A549 (cell line): ENCODE measurements at regions not wholly inside any gene's neighbourhood (a gene's known extent, or its start where the extent isn't known, plus 50 kb on each side); places are given as distances from the start of the nearest gene placed in this dataset.

Experiments used
- ATAC-seq, 2 experiments: fragments of 200-7000 bp in 1 of 2; fragments of >200 bp in 1 of 2; cut with Nextera tagmentation in 1 of 2; cut with Tn5 transposase in 1 of 2; 3 replicates each; pipeline versions ENCODE4 v1.8.0 to v1.9.1; 2018 to 2020; ENCODE audit warnings: mild to moderate bottlenecking in 1 of 2, moderate library complexity in 1 of 2
- CTCF ChIA-PET: fragments of 300-600 bp; sonication (Branson Sonifier 250); formaldehyde crosslinking; extraction: SDS; loops from one replicate; lab custom pipeline; 2021; ENCODE audit warnings: antibody characterized with exemption, inconsistent platforms; lab: Yijun Ruan, JAX
- POLR2A ChIA-PET: fragments of 350-600 bp; formaldehyde crosslinking; extraction: SDS; loops from one replicate; lab custom pipeline; 2021; ENCODE audit warnings: antibody characterized with exemption, inconsistent platforms; lab: Yijun Ruan, JAX
- DNase-seq, 2 experiments: peaks; one replicate each; pipeline versions ENCODE4 v3.0.0 to v3.0.0-alpha.2; 2011 to 2016; ENCODE audit warnings: low read depth in 1 of 2, low spot score in 1 of 2
- FAIRE-seq: peaks from 2 replicates; lab custom pipeline; 2011; peaks lifted over from hg19 to GRCh38; lab: Jason Lieb, UNC
- H3K27ac ChIP-seq, 2 experiments: fragments of >200 bp; sonication (Bioruptor Twin); formaldehyde crosslinking; 3 replicates each; pipeline ENCODE4 v1.5.1; 2016 to 2017
- H3K4me1 ChIP-seq: fragments of >200 bp; sonication (Bioruptor Twin); formaldehyde crosslinking; 3 replicates; pipeline ENCODE4 v1.6.1; 2016
- H3K4me2 ChIP-seq: fragments of >200 bp; sonication (Bioruptor Twin); formaldehyde crosslinking; 3 replicates; pipeline ENCODE4 v1.6.1; 2016
- H3K4me3 ChIP-seq: fragments of >200 bp; sonication (Bioruptor Twin); formaldehyde crosslinking; 3 replicates; pipeline ENCODE4 v1.5.1; 2016
- H3K9me3 ChIP-seq: fragments of >200 bp; sonication (Bioruptor Twin); formaldehyde crosslinking; 3 replicates; pipeline ENCODE4 v1.6.1; 2016
- BCL3 ChIP-seq: fragments of >200 bp; sonication (Bioruptor Twin); formaldehyde crosslinking; IDR thresholded peaks from 3 replicates; pipeline ENCODE4 v1.6.1; 2016
- BHLHE40 ChIP-seq: IDR thresholded peaks from 2 replicates; pipeline ENCODE4 v1.6.1; 2012; ENCODE audit warnings: low read depth, low read length, inconsistent platforms
- CBX2 ChIP-seq: fragments of 200-600 bp; sonication (generic); IDR thresholded peaks from 2 replicates; pipeline ENCODE4 v1.6.1; 2016; ENCODE audit warnings: low read depth, mild to moderate bottlenecking, borderline replicate concordance
- CBX8 ChIP-seq: fragments of 200-600 bp; sonication (generic); IDR thresholded peaks from 2 replicates; pipeline ENCODE4 v1.6.1; 2016
- CEBPB ChIP-seq, 2 experiments: fragments of >200 bp in 1 of 2; sonication (Bioruptor Twin) in 1 of 2; formaldehyde crosslinking in 1 of 2; IDR thresholded peaks; 2 replicates each; pipeline ENCODE4 v1.6.1; 2012 to 2016
- CHD2 ChIP-seq: fragments of 150-350 bp; IDR thresholded peaks from 2 replicates; pipeline ENCODE4 v1.6.1; 2014; ENCODE audit warnings: low read length; ENCODE audit not compliant: partially characterized antibody
- E2F6 ChIP-seq: IDR thresholded peaks from 2 replicates; pipeline ENCODE4 v1.6.1; 2012; ENCODE audit warnings: low read depth, borderline replicate concordance
- EHF ChIP-seq: fragments of 250-450 bp; sonication (Bioruptor Pico); IDR thresholded peaks from 2 replicates; pipeline ENCODE4 v1.5.0; 2020; ENCODE audit warnings: mild to moderate bottlenecking
- ELK1 ChIP-seq: fragments of 150-350 bp; IDR thresholded peaks from 2 replicates; pipeline ENCODE4 v1.6.1; 2014; ENCODE audit warnings: low read depth, mild to moderate bottlenecking, low read length
- ESRRA ChIP-seq: fragments of 150-350 bp; IDR thresholded peaks from 2 replicates; pipeline ENCODE4 v1.6.1; 2014; ENCODE audit warnings: mild to moderate bottlenecking, low read length, borderline replicate concordance
- FOXS1 ChIP-seq: fragments of 250-450 bp; sonication (Bioruptor Pico); IDR thresholded peaks from 2 replicates; pipeline ENCODE4 v1.5.0; 2020; ENCODE audit warnings: mild to moderate bottlenecking, moderate library complexity
- HES2 ChIP-seq: fragments of >200 bp; sonication (Bioruptor Twin); formaldehyde crosslinking; IDR thresholded peaks from 2 replicates; pipeline ENCODE4 v1.6.1; 2016
- HMGXB4 ChIP-seq: fragments of 250-450 bp; sonication (Bioruptor Pico); IDR thresholded peaks from 2 replicates; pipeline ENCODE4 v1.5.0; 2021; ENCODE audit warnings: mild to moderate bottlenecking, moderate library complexity, borderline replicate concordance
- HOXB13 ChIP-seq: fragments of 250-450 bp; sonication (Bioruptor Pico); IDR thresholded peaks from 2 replicates; pipeline ENCODE4 v1.5.0; 2020; ENCODE audit warnings: low read depth, mild to moderate bottlenecking, moderate library complexity
- JUN ChIP-seq, 2 experiments: fragments of >200 bp; sonication (Bioruptor Twin); formaldehyde crosslinking; IDR thresholded peaks; 2 replicates in 1 of 2; 3 replicates in 1 of 2; pipeline ENCODE4 v1.6.1; 2016 to 2017
- JUNB ChIP-seq: fragments of >200 bp; sonication (Bioruptor Twin); formaldehyde crosslinking; IDR thresholded peaks from 2 replicates; pipeline ENCODE4 v1.6.1; 2016
- KDM1A ChIP-seq: fragments of 200-600 bp; sonication (generic); IDR thresholded peaks from 2 replicates; pipeline ENCODE4 v1.6.1; 2016; ENCODE audit warnings: low read depth, mild to moderate bottlenecking
- MAFK ChIP-seq: fragments of 450-650 bp; IDR thresholded peaks from 2 replicates; pipeline ENCODE4 v1.6.1; 2014; ENCODE audit not compliant: partially characterized antibody
- MAX ChIP-seq: IDR thresholded peaks from 2 replicates; pipeline ENCODE4 v1.6.1; 2012
- MAZ ChIP-seq: fragments of 150-350 bp; IDR thresholded peaks from 2 replicates; pipeline ENCODE4 v1.6.1; 2014; ENCODE audit warnings: antibody characterized with exemption, low read depth, low read length, borderline replicate concordance
- MYC ChIP-seq: IDR thresholded peaks from 2 replicates; pipeline ENCODE4 v1.6.1; 2012; ENCODE audit warnings: mild to moderate bottlenecking, inconsistent platforms, low read length, improper control_type of control experiment, borderline replicate concordance
- NR3C1 ChIP-seq: fragments of >200 bp; sonication (Bioruptor Twin); formaldehyde crosslinking; IDR thresholded peaks from 3 replicates; pipeline ENCODE4 v1.6.1; 2017
- POLR2A ChIP-seq: IDR thresholded peaks from 2 replicates; pipeline ENCODE4 v1.6.1; 2012; ENCODE audit warnings: mild to moderate bottlenecking, low read length
- RAD21 ChIP-seq, 2 experiments: fragments of >200 bp in 1 of 2; sonication (Bioruptor Twin) in 1 of 2; formaldehyde crosslinking in 1 of 2; IDR thresholded peaks in 1 of 2; conservative IDR thresholded peaks in 1 of 2; 2 replicates in 1 of 2; 3 replicates in 1 of 2; pipeline ENCODE4 v1.6.1; 2012 to 2018; ENCODE audit warnings: inconsistent platforms in 1 of 2
- RFX5 ChIP-seq: fragments of 450-650 bp; IDR thresholded peaks from 2 replicates; pipeline ENCODE4 v1.7.1; 2014; ENCODE audit warnings: antibody characterized with exemption, mild to moderate bottlenecking, moderate library complexity
- RNF2 ChIP-seq: fragments of 200-600 bp; sonication (generic); IDR thresholded peaks from 2 replicates; pipeline ENCODE4 v1.6.1; 2016; ENCODE audit warnings: low read depth, mild to moderate bottlenecking, antibody characterized with exemption, moderate library complexity, borderline replicate concordance
- SMC3 ChIP-seq: fragments of >200 bp; sonication (Bioruptor Twin); formaldehyde crosslinking; IDR thresholded peaks from 3 replicates; pipeline ENCODE4 v1.6.1; 2018; ENCODE audit warnings: inconsistent platforms
- TFCP2L1 ChIP-seq: fragments of 250-450 bp; sonication (Bioruptor Pico); IDR thresholded peaks from 2 replicates; pipeline ENCODE4 v1.5.0; 2021; ENCODE audit warnings: mild to moderate bottlenecking
- ZC3H11A ChIP-seq: fragments of 450-650 bp; IDR thresholded peaks from 2 replicates; pipeline ENCODE4 v1.6.1; 2014; ENCODE audit warnings: antibody characterized with exemption, mild to moderate bottlenecking
- ZFP36 ChIP-seq: fragments of 450-650 bp; IDR thresholded peaks from 2 replicates; pipeline ENCODE4 v1.6.1; 2014; ENCODE audit warnings: borderline replicate concordance; ENCODE audit not compliant: partially characterized antibody

GRCh38 chr14:97446087-97446486 is 648.9 kb downstream of the VRK1 start (continued):
- TF ChIP-seq CBX2 (no peak), E2F6 (no peak), SMC3 (no peak), JUN (IDR thresholded peaks at IDR 0.05) (no peak), NR3C1 (no peak), ZC3H11A (no peak), BCL3 (no peak), MAX (no peak), ELK1 (no peak), POLR2A (no peak), MYC (no peak)

- TF ChIP-seq MAFK (no peak), JUNB (no peak), BHLHE40 (no peak), FOXS1 (no peak), HMGXB4 (CRISPR knock-in tag) (no peak), HOXB13 (CRISPR knock-in tag) (no peak), CEBPB (IDR thresholded peaks at IDR 0.05) (no peak), CHD2 (no peak), ESRRA (no peak), EHF (CRISPR knock-in tag) (no peak), CBX8 (no peak), RNF2 (no peak), RFX5 (no peak), TFCP2L1 (CRISPR knock-in tag) (no peak), KDM1A (no peak), ZFP36 (no peak), RAD21 (conservative IDR thresholded peaks at IDR 0.05 in 1 of 2, IDR thresholded peaks at IDR 0.05 in 1 of 2) (no peak), HES2 (no peak), MAZ (no peak)
- Histone ChIP-seq H3K27ac (no peak overlapping the region), H3K9me3 (no peaks in the 10 kb centered on the region), H3K4me2 (no peak overlapping the region), H3K4me3 (no peak overlapping the region), H3K4me1 (no peaks in the 10 kb centered on the region)
- POLR2A ChIA-PET, result no interaction called here
- CTCF ChIA-PET, result interaction anchor here (0.7 kb wide), 1 partner anchor 10 kb away, joined by 3 read pairs; no protein-coding TSS in a partner anchor
- DNase-seq (no peak), ATAC-seq (no peak), FAIRE-seq (no peak)
Observed at GRCh38 chr14:97452314-97452713, 655.1 kb downstream of the VRK1 start.
